GM23248 (cell line): ENCODE measurements at regions not wholly inside any gene's neighbourhood (a gene's known extent, or its start where the extent isn't known, plus 50 kb on each side); places are given as distances from the start of the nearest gene placed in this dataset.

ENCODE experiments used
- DNase-seq: peaks from one replicate; pipeline ENCODE4 v3.0.0-alpha.2; 2015
- H2AFZ ChIP-seq: fragments of 200-600 bp; sonication (generic); 2 replicates; pipeline ENCODE4 v1.6.1; 2016; ENCODE audit warnings: antibody characterized with exemption
- H3F3A ChIP-seq: fragments of 200-600 bp; sonication (generic); 2 replicates; pipeline ENCODE4 v1.6.1; 2016; ENCODE audit warnings: mild to moderate bottlenecking, antibody characterized with exemption, mixed run types; ENCODE audit not compliant: insufficient read depth
- H3K27ac ChIP-seq: fragments of 200-600 bp; sonication (generic); 2 replicates; pipeline ENCODE4 v1.5.1; 2016; ENCODE audit warnings: mild to moderate bottlenecking
- H3K27me3 ChIP-seq: fragments of 200-600 bp; sonication (generic); replicated peaks from 2 replicates; pipeline ENCODE4 v1.6.1; 2016; ENCODE audit warnings: mild to moderate bottlenecking; ENCODE audit not compliant: insufficient read depth
- H3K36me3 ChIP-seq: fragments of 200-600 bp; sonication (generic); 2 replicates; pipeline ENCODE4 v1.6.1; 2016; ENCODE audit warnings: low read depth, mild to moderate bottlenecking
- H3K4me1 ChIP-seq: fragments of 200-600 bp; sonication (generic); 2 replicates; pipeline ENCODE4 v1.6.1; 2016; ENCODE audit warnings: mild to moderate bottlenecking; ENCODE audit not compliant: insufficient read depth
- H3K4me2 ChIP-seq: fragments of 200-600 bp; sonication (generic); one replicate; pipeline ENCODE4 v1.6.1; 2016; ENCODE audit warnings: mild to moderate bottlenecking; ENCODE audit not compliant: unreplicated experiment
- H3K4me3 ChIP-seq: fragments of 200-600 bp; sonication (generic); 2 replicates; pipeline ENCODE4 v1.5.1; 2016; ENCODE audit warnings: mild to moderate bottlenecking
- H3K79me2 ChIP-seq: fragments of 200-600 bp; sonication (generic); 2 replicates; pipeline ENCODE4 v1.6.1; 2016; ENCODE audit warnings: mild to moderate bottlenecking; ENCODE audit not compliant: insufficient read depth
- H3K9ac ChIP-seq: fragments of 200-600 bp; sonication (generic); 2 replicates; pipeline ENCODE4 v1.6.1; 2016; ENCODE audit warnings: mild to moderate bottlenecking
- H3K9me2 ChIP-seq: fragments of 200-600 bp; sonication (generic); 2 replicates; pipeline ENCODE4 v1.6.1; 2016; ENCODE audit warnings: mixed run types, mild to moderate bottlenecking, moderate library complexity; ENCODE audit not compliant: insufficient read depth
- H3K9me3 ChIP-seq: fragments of 200-600 bp; sonication (generic); one replicate; pipeline ENCODE4 v1.6.1; 2017; ENCODE audit warnings: low read depth
- H4K20me1 ChIP-seq: fragments of 200-600 bp; sonication (generic); 2 replicates; pipeline ENCODE4 v1.6.0; 2016; ENCODE audit not compliant: insufficient read depth
- EZH2 ChIP-seq: fragments of 200-600 bp; sonication (generic); IDR thresholded peaks from 2 replicates; pipeline ENCODE4 v1.6.1; 2018; ENCODE audit warnings: antibody characterized with exemption, mild to moderate bottlenecking; ENCODE audit not compliant: insufficient read depth, poor library complexity, severe bottlenecking
- EZH2phosphoT487 ChIP-seq: fragments of 200-600 bp; sonication (generic); IDR thresholded peaks from 2 replicates; pipeline ENCODE4 v1.6.1; 2018; ENCODE audit warnings: antibody characterized with exemption, moderate library complexity, mild to moderate bottlenecking, low read depth; ENCODE audit not compliant: insufficient read depth
- WGBS, 2 experiments: methylation state at CpG; one replicate each; pipeline ENCODE4 v1.1.6; 2015 to 2017; ENCODE audit warnings: low lambda C conversion rate in 2 of 2, low coverage in 1 of 2; ENCODE audit errors: missing lambda C conversion rate in 2 of 2; 5-methylcytosine and 5-hydroxymethylcytosine counted together
- in situ Hi-C: fragments of 300-500 bp; cut with MboI; formaldehyde crosslinking; loops from 2 replicates; pipeline ENCODE4 v1.15.0; 2020

DNA sequence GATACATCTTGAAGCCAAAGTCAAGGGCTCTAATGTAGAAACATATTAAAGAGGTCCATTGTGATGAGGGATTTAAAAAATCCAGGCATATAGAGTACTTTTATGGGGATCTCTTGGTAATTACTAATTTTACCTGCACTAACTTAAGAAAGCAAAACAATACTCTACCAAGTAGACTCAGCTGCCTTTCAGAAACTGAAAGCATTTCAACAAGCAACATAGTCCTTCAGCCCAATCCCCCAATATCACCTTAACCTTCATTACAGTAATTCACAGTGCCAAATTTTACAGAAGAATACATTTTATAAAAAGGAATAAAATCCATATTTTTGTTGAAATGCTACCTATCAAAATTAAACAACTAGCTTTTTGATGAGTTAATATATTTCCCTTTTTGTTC lies 422.9 kb downstream of the DTHD1 start:
- Histone ChIP-seq H3K9me2 (no peaks in the 10 kb centered on the region), H3K27ac (no peak overlapping the region), H3K4me2 (no peak overlapping the region), H3K79me2 (no peaks in the 10 kb centered on the region), H3K4me1 (no peaks in the 10 kb centered on the region), H3K9me3 (no peaks in the 10 kb centered on the region), H3K27me3 (no peaks in the 10 kb centered on the region), H2AFZ (no peak overlapping the region), H4K20me1 (no peaks in the 10 kb centered on the region), H3K9ac (no peak overlapping the region), H3K4me3 (no peak overlapping the region), H3K36me3 (no peaks in the 10 kb centered on the region), H3F3A (no peaks in the 10 kb centered on the region)
- TF ChIP-seq EZH2, result no peak
- TF ChIP-seq EZH2phosphoT487, result no peak
- no peak for DNase-seq
- in situ Hi-C loops, result loop anchor here (25.0 kb wide), 1 partner anchor 92 kb away; no protein-coding TSS in a partner anchor

DNA sequence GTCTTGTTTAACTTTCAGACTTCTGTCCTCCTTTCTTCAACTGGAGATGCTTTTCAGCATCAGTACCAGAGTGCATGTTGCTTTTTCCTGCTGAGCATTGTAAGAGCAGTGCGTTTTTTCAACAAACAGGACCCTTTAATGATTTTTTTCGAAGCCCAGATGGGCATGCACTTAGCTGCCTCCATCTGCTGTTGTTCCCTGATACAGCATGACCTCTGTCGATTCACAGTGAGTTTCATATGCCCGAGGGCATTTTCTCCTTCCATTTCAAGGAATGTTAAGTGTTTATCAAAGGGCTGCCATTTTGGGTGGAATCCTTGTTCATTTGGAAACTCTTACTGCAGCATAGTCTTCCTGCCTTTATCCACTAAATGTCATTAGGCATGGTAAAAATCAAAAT lies 428.6 kb downstream of the DTHD1 start:
- Histone ChIP-seq H2AFZ (no peak overlapping the region), H3F3A (no peaks in the 10 kb centered on the region), H3K9ac (no peak overlapping the region), H3K79me2 (no peaks in the 10 kb centered on the region), H3K9me2 (no peaks in the 10 kb centered on the region), H3K4me3 (no peak overlapping the region), H3K27me3 (no peaks in the 10 kb centered on the region), H3K4me2 (no peak overlapping the region), H4K20me1 (no peaks in the 10 kb centered on the region), H3K27ac (no peak overlapping the region), H3K36me3 (no peaks in the 10 kb centered on the region), H3K9me3 (no peaks in the 10 kb centered on the region), H3K4me1 (no peaks in the 10 kb centered on the region)
- in situ Hi-C loops, result loop anchor here (25.0 kb wide), 1 partner anchor 98 kb away; no protein-coding TSS in a partner anchor
- no peak for TF ChIP-seq EZH2
- no peak for TF ChIP-seq EZH2phosphoT487
- 1 to 6% methylated on average over 4 of the region's 4 CpGs for WGBS, 2 experiments
- DNase-seq, result no peak

GRCh38 chr4:36712013-36712412 lies 430.6 kb downstream of the DTHD1 start:
- H3K9me2 ChIP-seq, result no peaks in the 10 kb centered on the region
- H3K4me2 ChIP-seq, result no peak overlapping the region
- H3K9ac ChIP-seq, result no peak overlapping the region
- no peaks in the 10 kb centered on the region for H3K79me2 ChIP-seq
- H3K4me3 ChIP-seq, result no peak overlapping the region
- H3K27me3 ChIP-seq, result no peaks in the 10 kb centered on the region
- H3K4me1 ChIP-seq, result no peaks in the 10 kb centered on the region
- TF ChIP-seq EZH2 (no peak), EZH2phosphoT487 (no peak)
- no peak overlapping the region for H2AFZ ChIP-seq
- H3F3A ChIP-seq, result no peaks in the 10 kb centered on the region
- no peaks in the 10 kb centered on the region for H3K9me3 ChIP-seq
- H4K20me1 ChIP-seq, result no peaks in the 10 kb centered on the region
- no peak for DNase-seq
- no peak overlapping the region for H3K27ac ChIP-seq
- H3K36me3 ChIP-seq, result no peaks in the 10 kb centered on the region
- in situ Hi-C loops, result loop anchor here (25.0 kb wide), 1 partner anchor 100 kb away; no protein-coding TSS in a partner anchor

DNA sequence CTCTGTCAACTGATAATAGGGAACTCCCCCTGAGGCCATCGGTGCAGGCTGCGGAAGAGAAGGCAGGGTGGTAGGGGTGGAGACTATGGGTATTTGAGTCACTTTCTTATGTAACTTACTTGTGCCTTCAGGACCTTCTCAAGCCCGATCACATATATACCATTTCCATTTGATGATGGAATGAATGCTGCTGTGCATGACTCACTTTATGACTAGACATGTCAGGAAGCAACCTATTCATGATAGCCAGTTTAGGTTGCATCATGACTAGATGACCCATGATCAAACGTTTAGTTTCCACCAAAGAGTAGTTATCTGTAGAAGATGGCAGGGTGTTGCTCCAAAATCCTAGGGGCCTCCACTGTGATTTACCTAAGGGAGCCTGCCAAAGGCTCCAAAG lies 435.5 kb downstream of the DTHD1 start:
- Histone ChIP-seq H3K4me1 (no peaks in the 10 kb centered on the region), H3K4me2 (no peak overlapping the region), H3K9me3 (no peaks in the 10 kb centered on the region), H4K20me1 (no peaks in the 10 kb centered on the region), H3K36me3 (no peaks in the 10 kb centered on the region), H3K27me3 (no peaks in the 10 kb centered on the region), H3K9ac (no peak overlapping the region), H3K9me2 (no peaks in the 10 kb centered on the region), H3F3A (no peaks in the 10 kb centered on the region), H2AFZ (no peak overlapping the region), H3K4me3 (no peak overlapping the region), H3K79me2 (no peaks in the 10 kb centered on the region), H3K27ac (no peak overlapping the region)
- WGBS, 2 experiments, result 36 to 39% methylated on average over 4 of the region's 4 CpGs
- TF ChIP-seq EZH2phosphoT487 (no peak), EZH2 (no peak)
- in situ Hi-C loops, result loop anchor here (25.0 kb wide), 1 partner anchor 105 kb away; no protein-coding TSS in a partner anchor
- no peak for DNase-seq

GRCh38 chr4:36719425-36719824 lies 438.0 kb downstream of the DTHD1 start:
- Histone ChIP-seq H3K79me2 (no peaks in the 10 kb centered on the region), H2AFZ (no peak overlapping the region), H3K9me3 (no peaks in the 10 kb centered on the region), H3K27me3 (no peaks in the 10 kb centered on the region), H4K20me1 (no peaks in the 10 kb centered on the region), H3K4me2 (no peak overlapping the region), H3F3A (no peaks in the 10 kb centered on the region), H3K27ac (no peak overlapping the region), H3K9me2 (no peaks in the 10 kb centered on the region), H3K4me3 (no peak overlapping the region), H3K9ac (no peak overlapping the region), H3K36me3 (no peaks in the 10 kb centered on the region), H3K4me1 (no peaks in the 10 kb centered on the region)
- TF ChIP-seq EZH2 (no peak), EZH2phosphoT487 (no peak)
- in situ Hi-C loops, result loop anchor here (25.0 kb wide), 1 partner anchor 107 kb away; no protein-coding TSS in a partner anchor
- no peak for DNase-seq
- 16 to 21% methylated on average over 3 of the region's 3 CpGs for WGBS, 2 experiments
